Sigmoid colon (tissue), 4 donors: ENCODE measurements at regions not wholly inside any gene's neighbourhood (a gene's known extent, or its start where the extent isn't known, plus 50 kb on each side); places are given as distances from the start of the nearest gene placed in this dataset.

Source experiments
- POLR2AphosphoS5 ChIP-seq, 4 donors: sonication (generic); formaldehyde crosslinking; IDR thresholded peaks; one replicate each; pipeline ENCODE4 v1.6.1; 2017; ENCODE audit warnings: antibody characterized with exemption in 4 of 4
- TF ChIP-seq, protein P1 (sequence below), 4 experiments: fragments of 450-650 bp in 3 of 4; fragments of 200-600 bp in 1 of 4; IDR thresholded peaks; one replicate each; pipeline ENCODE4 v1.5.1; 2016 to 2019; ENCODE audit warnings: antibody characterized with exemption in 4 of 4, mild to moderate bottlenecking in 3 of 4, moderate library complexity in 2 of 4

DNA sequence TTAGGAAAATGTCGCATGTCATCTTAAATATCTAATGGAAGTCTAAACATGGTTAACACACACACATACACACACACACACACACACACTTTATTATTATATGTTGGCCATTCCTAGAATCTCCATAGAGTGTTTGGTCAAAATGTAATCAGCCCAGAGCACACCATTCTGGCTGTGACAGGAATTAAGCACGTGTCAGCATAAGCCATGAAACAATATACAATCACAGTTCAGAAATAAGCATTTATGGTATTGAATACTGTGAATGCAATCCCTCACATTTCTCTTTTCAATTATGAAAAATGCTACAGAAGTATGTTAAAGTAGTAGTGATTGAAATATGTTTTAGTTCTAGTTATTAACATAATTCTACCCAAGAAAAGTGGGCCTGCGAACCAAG lies 611.6 kb downstream of the PRELID2 start:
- TF ChIP-seq, protein P1, sequence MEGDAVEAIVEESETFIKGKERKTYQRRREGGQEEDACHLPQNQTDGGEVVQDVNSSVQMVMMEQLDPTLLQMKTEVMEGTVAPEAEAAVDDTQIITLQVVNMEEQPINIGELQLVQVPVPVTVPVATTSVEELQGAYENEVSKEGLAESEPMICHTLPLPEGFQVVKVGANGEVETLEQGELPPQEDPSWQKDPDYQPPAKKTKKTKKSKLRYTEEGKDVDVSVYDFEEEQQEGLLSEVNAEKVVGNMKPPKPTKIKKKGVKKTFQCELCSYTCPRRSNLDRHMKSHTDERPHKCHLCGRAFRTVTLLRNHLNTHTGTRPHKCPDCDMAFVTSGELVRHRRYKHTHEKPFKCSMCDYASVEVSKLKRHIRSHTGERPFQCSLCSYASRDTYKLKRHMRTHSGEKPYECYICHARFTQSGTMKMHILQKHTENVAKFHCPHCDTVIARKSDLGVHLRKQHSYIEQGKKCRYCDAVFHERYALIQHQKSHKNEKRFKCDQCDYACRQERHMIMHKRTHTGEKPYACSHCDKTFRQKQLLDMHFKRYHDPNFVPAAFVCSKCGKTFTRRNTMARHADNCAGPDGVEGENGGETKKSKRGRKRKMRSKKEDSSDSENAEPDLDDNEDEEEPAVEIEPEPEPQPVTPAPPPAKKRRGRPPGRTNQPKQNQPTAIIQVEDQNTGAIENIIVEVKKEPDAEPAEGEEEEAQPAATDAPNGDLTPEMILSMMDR (IDR thresholded peaks at IDR 0.05), result no peak
- no peak for TF ChIP-seq POLR2AphosphoS5 (IDR thresholded peaks at IDR 0.05)
